ENCODE measurements at regions not wholly inside any gene's neighbourhood (a gene's known extent, or its start where the extent isn't known, plus 50 kb on each side); places are given as distances from the start of the nearest gene placed in this dataset.

GRCh38 chr12:92012691-92013090 lies 133.0 kb downstream of the BTG1 start:
- H3K36me3 Mint-ChIP-seq (ENCODE audit: low read depth): peaks cover 4% of the 10 kb centered on the region

GRCh38 chr12:92010853-92011701 lies 134.6 kb downstream of the BTG1 start:
- H3K27me3 Mint-ChIP-seq (ENCODE audit: low read depth, poor library complexity): no peaks in the 10 kb centered on the region
- DNase-seq: no peak
- H3K4me1 Mint-ChIP-seq: peaks cover 24% of the 10 kb centered on the region

More at GRCh38 chr12:92012691-92013090, 133.0 kb downstream of the BTG1 start:
- no peak overlapping the region for H3K4me3 Mint-ChIP-seq
- peaks cover 14% of the 10 kb centered on the region for H3K9me3 Mint-ChIP-seq
- no peak for DNase-seq
- H3K27me3 Mint-ChIP-seq (ENCODE audit: low read depth, poor library complexity): peaks cover 7% of the 10 kb centered on the region
- no peak for TF ChIP-seq CTCF (IDR thresholded peaks at IDR 0.05)
- no peak overlapping the region for H3K27ac Mint-ChIP-seq
- H3K4me1 Mint-ChIP-seq: peaks cover 21% of the 10 kb centered on the region

DNA sequence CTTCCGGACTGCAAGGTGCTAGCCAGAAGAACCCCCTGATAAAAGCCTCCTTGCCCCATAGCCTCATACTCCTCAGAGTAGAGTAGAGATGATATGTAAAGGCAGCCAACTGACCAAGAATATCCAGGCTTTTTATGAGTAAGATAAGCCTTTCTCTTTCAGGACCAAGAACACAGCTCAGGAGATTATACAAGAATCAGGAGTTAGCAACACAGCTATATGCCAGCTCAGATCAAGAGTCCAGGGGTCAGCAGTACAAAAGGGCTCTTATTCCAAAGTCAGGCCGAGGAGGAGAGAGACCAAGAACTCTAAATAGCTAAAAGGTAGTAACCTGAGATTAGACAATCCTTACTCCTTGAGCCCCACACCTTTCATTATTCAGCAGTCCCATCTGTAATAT lies 135.3 kb downstream of the BTG1 start:
- H3K4me3 Mint-ChIP-seq: no peak overlapping the region
- DNase-seq: no peak
- no peak overlapping the region for H3K27ac Mint-ChIP-seq

More at GRCh38 chr12:92010853-92011701, 134.6 kb downstream of the BTG1 start:
- no peaks in the 10 kb centered on the region for H3K36me3 Mint-ChIP-seq (ENCODE audit: low read depth)
- H3K27ac Mint-ChIP-seq: peak overlapping the region; percentile 81
- no peak overlapping the region for H3K4me3 Mint-ChIP-seq
- no peak for TF ChIP-seq CTCF (IDR thresholded peaks at IDR 0.05)
- H3K9me3 Mint-ChIP-seq: no peaks in the 10 kb centered on the region

GRCh38 chr12:92008345-92008744 lies 137.3 kb downstream of the BTG1 start:
- TF ChIP-seq CTCF (IDR thresholded peaks at IDR 0.05): no peak
- DNase-seq: no peak
- H3K9me3 Mint-ChIP-seq: no peaks in the 10 kb centered on the region
- peaks cover 36% of the 10 kb centered on the region for H3K4me1 Mint-ChIP-seq
- H3K4me3 Mint-ChIP-seq: no peak overlapping the region
- peak overlapping the region; percentile 30 for H3K27ac Mint-ChIP-seq
- H3K36me3 Mint-ChIP-seq (ENCODE audit: low read depth): no peaks in the 10 kb centered on the region
- H3K27me3 Mint-ChIP-seq (ENCODE audit: low read depth, poor library complexity): no peaks in the 10 kb centered on the region

More for the DNA sequence above, 135.3 kb downstream of the BTG1 start:
- Mint-ChIP-seq H3K27me3 (ENCODE audit: low read depth, poor library complexity) (no peaks in the 10 kb centered on the region), H3K36me3 (ENCODE audit: low read depth) (no peaks in the 10 kb centered on the region), H3K9me3 (no peaks in the 10 kb centered on the region), H3K4me1 (peaks cover 24% of the 10 kb centered on the region)
- TF ChIP-seq CTCF (IDR thresholded peaks at IDR 0.05): no peak

DNA sequence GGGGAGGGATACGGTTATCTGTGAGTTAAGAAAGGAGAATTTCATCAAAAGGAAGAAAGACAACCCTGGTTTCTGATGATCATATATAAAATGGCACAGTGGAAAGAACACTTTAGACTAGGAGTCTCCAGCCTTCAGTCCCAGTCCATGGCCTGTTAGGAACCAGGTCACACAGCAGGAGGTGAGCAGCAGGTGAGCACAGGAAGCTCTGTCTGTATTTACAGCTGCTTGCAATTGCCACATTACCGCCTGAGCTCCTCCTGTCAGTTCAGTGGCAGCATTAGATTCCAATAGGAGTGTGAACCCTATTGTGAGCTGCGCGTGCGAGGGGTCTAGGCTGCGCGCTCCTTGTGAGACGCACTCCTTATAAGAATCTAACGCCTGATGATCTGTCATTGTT lies 137.9 kb downstream of the BTG1 start:
- Mint-ChIP-seq H3K36me3 (ENCODE audit: low read depth) (no peaks in the 10 kb centered on the region), H3K4me1 (peaks cover 41% of the 10 kb centered on the region), H3K4me3 (no peak overlapping the region), H3K27ac (peak overlapping the region; percentile 8), H3K27me3 (ENCODE audit: low read depth, poor library complexity) (no peaks in the 10 kb centered on the region), H3K9me3 (no peaks in the 10 kb centered on the region)
- no peak for DNase-seq
- TF ChIP-seq CTCF (IDR thresholded peaks at IDR 0.05): no peak

DNA sequence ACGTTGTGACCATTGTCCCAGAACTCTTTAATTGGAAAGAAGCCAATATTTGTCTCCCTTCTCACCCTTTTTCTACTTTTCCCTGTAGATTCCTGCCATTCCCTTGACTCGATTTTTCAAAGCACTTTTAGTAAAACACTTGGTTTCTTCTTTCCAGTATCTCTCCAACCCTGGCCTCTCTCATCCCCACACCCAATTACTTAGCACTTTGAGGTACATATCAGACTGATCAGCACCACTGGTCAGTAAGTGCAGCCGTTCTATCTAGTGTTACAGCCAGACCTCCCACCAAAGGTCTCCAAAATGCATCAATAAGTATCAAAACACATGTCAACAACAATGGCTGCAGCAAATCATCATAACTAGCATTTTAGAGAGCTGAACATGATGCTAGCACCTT lies 141.9 kb downstream of the BTG1 start:
- Mint-ChIP-seq H3K36me3 (ENCODE audit: low read depth) (peaks cover 5% of the 10 kb centered on the region), H3K27ac (peak overlapping the region; percentile 10), H3K27me3 (ENCODE audit: low read depth, poor library complexity) (peaks cover 4% of the 10 kb centered on the region), H3K4me3 (no peak overlapping the region), H3K4me1 (peaks cover 33% of the 10 kb centered on the region), H3K9me3 (peaks cover 19% of the 10 kb centered on the region)
- TF ChIP-seq CTCF (IDR thresholded peaks at IDR 0.05): no peak
- DNase-seq: no peak

All from nephron progenitor cell (in vitro differentiated cells).